NT2/D1 (cell line): ENCODE measurements at regions not wholly inside any gene's neighbourhood (a gene's known extent, or its start where the extent isn't known, plus 50 kb on each side); places are given as distances from the start of the nearest gene placed in this dataset.

Experiments used
- YY1 ChIP-seq: IDR thresholded peaks from 2 replicates; pipeline ENCODE4 v1.6.1; 2011; ENCODE audit not compliant: insufficient read length, insufficient read depth
- ZNF274 ChIP-seq: IDR thresholded peaks from 2 replicates; pipeline ENCODE4 v1.6.1; 2011; ENCODE audit warnings: mild to moderate bottlenecking, low read depth, low read length

GRCh38 chrX:40864972-40865371 is 129.6 kb upstream of the MED14 start:
- TF ChIP-seq YY1 (no peak), ZNF274 (no peak)
